Osteoblast (primary cell): ENCODE measurements at regions not wholly inside any gene's neighbourhood (a gene's known extent, or its start where the extent isn't known, plus 50 kb on each side); places are given as distances from the start of the nearest gene placed in this dataset.

Source experiments
- DNase-seq: peaks from one replicate; pipeline ENCODE4 v3.0.0; 2011; ENCODE audit warnings: low spot score, mixed read lengths; ENCODE audit not compliant: insufficient read length; ENCODE audit errors: missing footprints
- H2AFZ ChIP-seq: 2 replicates; pipeline ENCODE4 v1.6.0; 2011; ENCODE audit warnings: mild to moderate bottlenecking, low read length
- H3K27ac ChIP-seq: 2 replicates; pipeline ENCODE4 v1.5.1; 2011; ENCODE audit warnings: mild to moderate bottlenecking, low read depth, low read length, moderate library complexity
- H3K27me3 ChIP-seq: 2 replicates; pipeline ENCODE4 v1.6.0; 2012; ENCODE audit warnings: mild to moderate bottlenecking, control low read depth, inconsistent platforms, low read length, moderate library complexity; ENCODE audit not compliant: insufficient read depth
- H3K36me3 ChIP-seq: 2 replicates; pipeline ENCODE4 v1.5.1; 2011; ENCODE audit warnings: mild to moderate bottlenecking, low read length, control low read depth, moderate library complexity; ENCODE audit not compliant: insufficient read depth
- H3K4me1 ChIP-seq: 2 replicates; pipeline ENCODE4 v1.5.1; 2011; ENCODE audit warnings: mild to moderate bottlenecking, low read length, control low read depth, moderate library complexity; ENCODE audit not compliant: insufficient read depth
- H3K4me2 ChIP-seq: 2 replicates; pipeline ENCODE4 v1.6.0; 2011; ENCODE audit warnings: mild to moderate bottlenecking, low read length; ENCODE audit not compliant: insufficient read depth
- H3K4me3 ChIP-seq: fragments of 200-600 bp; sonication (generic); 3 replicates; pipeline ENCODE4 v1.5.1; 2012; ENCODE audit warnings: mild to moderate bottlenecking, low read length, inconsistent platforms; ENCODE audit not compliant: insufficient read depth
- H3K79me2 ChIP-seq: 2 replicates; pipeline ENCODE4 v1.6.0; 2012; ENCODE audit warnings: mild to moderate bottlenecking, low read length, control low read depth, inconsistent platforms; ENCODE audit not compliant: insufficient read depth
- H3K9me3 ChIP-seq: 2 replicates; pipeline ENCODE4 v1.5.1; 2011; ENCODE audit warnings: low read depth, low read length, control low read depth
- H4K20me1 ChIP-seq: 2 replicates; pipeline ENCODE4 v1.6.0; 2012; ENCODE audit warnings: mild to moderate bottlenecking, low read length, control low read depth; ENCODE audit not compliant: insufficient read depth
- CTCF ChIP-seq: IDR thresholded peaks from 2 replicates; pipeline ENCODE4 v1.5.1; 2011; ENCODE audit warnings: mild to moderate bottlenecking, low read depth, low read length, moderate library complexity; ENCODE audit errors: extremely low read depth

- H3K4me1 ChIP-seq: peaks cover 2% of the 10 kb centered on the region
- peaks cover 29% of the 10 kb centered on the region for H3K27me3 ChIP-seq
- DNase-seq: no peak
- H3K9me3 ChIP-seq: no peaks in the 10 kb centered on the region
- no peak for TF ChIP-seq CTCF
- no peaks in the 10 kb centered on the region for H3K36me3 ChIP-seq
- no peaks in the 10 kb centered on the region for H4K20me1 ChIP-seq
- H3K4me3 ChIP-seq: peak overlapping the region; percentile 58
- peak overlapping the region; percentile 76 for H3K4me2 ChIP-seq
- peak overlapping the region; percentile 54 for H2AFZ ChIP-seq
- no peaks in the 10 kb centered on the region for H3K79me2 ChIP-seq
- no peak overlapping the region for H3K27ac ChIP-seq
Observed at GRCh38 chr9:89234205-89235067, 55.8 kb upstream of the SHC3 start.

- peaks cover 2% of the 10 kb centered on the region for H3K4me1 ChIP-seq
- H3K4me3 ChIP-seq: no peak overlapping the region
- no peaks in the 10 kb centered on the region for H3K36me3 ChIP-seq
- DNase-seq: no peak
- no peaks in the 10 kb centered on the region for H3K9me3 ChIP-seq
- H3K27me3 ChIP-seq: peaks cover 29% of the 10 kb centered on the region
- H4K20me1 ChIP-seq: no peaks in the 10 kb centered on the region
- no peak for TF ChIP-seq CTCF
- H3K79me2 ChIP-seq: no peaks in the 10 kb centered on the region
- no peak overlapping the region for H2AFZ ChIP-seq
- H3K4me2 ChIP-seq: no peak overlapping the region
- H3K27ac ChIP-seq: no peak overlapping the region
Observed at GRCh38 chr9:89236955-89237573, 58.4 kb upstream of the SHC3 start.

GRCh38 chr9:89238424-89238823 is 59.8 kb upstream of the SHC3 start:
- H3K27ac ChIP-seq: no peak overlapping the region
- H3K4me3 ChIP-seq: no peak overlapping the region
- peaks cover 2% of the 10 kb centered on the region for H3K4me1 ChIP-seq
- H3K79me2 ChIP-seq: no peaks in the 10 kb centered on the region
- no peak for DNase-seq
- no peak overlapping the region for H2AFZ ChIP-seq
- H3K4me2 ChIP-seq: no peak overlapping the region
- peaks cover 21% of the 10 kb centered on the region for H3K27me3 ChIP-seq
- H3K36me3 ChIP-seq: no peaks in the 10 kb centered on the region
- no peaks in the 10 kb centered on the region for H3K9me3 ChIP-seq
- H4K20me1 ChIP-seq: no peaks in the 10 kb centered on the region
- TF ChIP-seq CTCF: no peak
